ENCODE measurements at regions not wholly inside any gene's neighbourhood (a gene's known extent, or its start where the extent isn't known, plus 50 kb on each side); places are given as distances from the start of the nearest gene placed in this dataset.

DNA sequence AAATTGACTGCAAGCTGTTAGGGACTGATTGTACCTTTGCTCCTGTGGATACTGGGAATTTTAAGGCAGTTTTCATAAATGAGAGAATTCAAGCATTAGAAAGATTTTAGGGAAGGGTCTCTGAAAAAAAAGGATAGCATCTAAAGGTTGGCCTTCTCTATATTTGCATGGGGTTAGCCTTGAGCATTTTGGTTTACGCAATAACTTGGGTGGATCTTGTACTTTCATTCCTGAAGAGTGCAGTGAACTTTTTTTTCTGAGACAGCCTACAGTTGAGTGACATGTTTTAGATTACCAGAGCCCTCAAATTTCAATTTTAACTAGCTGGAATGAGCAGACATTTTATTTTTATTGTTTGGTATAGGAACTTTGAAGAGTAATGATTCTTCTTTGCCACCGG, 91.6 kb upstream of the NR3C1 start:
- TF ChIP-seq, protein P1, sequence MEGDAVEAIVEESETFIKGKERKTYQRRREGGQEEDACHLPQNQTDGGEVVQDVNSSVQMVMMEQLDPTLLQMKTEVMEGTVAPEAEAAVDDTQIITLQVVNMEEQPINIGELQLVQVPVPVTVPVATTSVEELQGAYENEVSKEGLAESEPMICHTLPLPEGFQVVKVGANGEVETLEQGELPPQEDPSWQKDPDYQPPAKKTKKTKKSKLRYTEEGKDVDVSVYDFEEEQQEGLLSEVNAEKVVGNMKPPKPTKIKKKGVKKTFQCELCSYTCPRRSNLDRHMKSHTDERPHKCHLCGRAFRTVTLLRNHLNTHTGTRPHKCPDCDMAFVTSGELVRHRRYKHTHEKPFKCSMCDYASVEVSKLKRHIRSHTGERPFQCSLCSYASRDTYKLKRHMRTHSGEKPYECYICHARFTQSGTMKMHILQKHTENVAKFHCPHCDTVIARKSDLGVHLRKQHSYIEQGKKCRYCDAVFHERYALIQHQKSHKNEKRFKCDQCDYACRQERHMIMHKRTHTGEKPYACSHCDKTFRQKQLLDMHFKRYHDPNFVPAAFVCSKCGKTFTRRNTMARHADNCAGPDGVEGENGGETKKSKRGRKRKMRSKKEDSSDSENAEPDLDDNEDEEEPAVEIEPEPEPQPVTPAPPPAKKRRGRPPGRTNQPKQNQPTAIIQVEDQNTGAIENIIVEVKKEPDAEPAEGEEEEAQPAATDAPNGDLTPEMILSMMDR (IDR thresholded peaks at IDR 0.05): no peak
- TF ChIP-seq, protein P2, sequence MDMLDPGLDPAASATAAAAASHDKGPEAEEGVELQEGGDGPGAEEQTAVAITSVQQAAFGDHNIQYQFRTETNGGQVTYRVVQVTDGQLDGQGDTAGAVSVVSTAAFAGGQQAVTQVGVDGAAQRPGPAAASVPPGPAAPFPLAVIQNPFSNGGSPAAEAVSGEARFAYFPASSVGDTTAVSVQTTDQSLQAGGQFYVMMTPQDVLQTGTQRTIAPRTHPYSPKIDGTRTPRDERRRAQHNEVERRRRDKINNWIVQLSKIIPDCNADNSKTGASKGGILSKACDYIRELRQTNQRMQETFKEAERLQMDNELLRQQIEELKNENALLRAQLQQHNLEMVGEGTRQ (CRISPR knock-in tag; IDR thresholded peaks at IDR 0.05): no peak
- TF ChIP-seq SP1 (CRISPR knock-in tag; conservative IDR thresholded peaks at IDR 0.05) (no peak), ZNF232 (CRISPR knock-in tag; IDR thresholded peaks at IDR 0.05) (no peak), ESRRA (CRISPR knock-in tag; IDR thresholded peaks at IDR 0.05; ENCODE audit: borderline replicate concordance) (no peak), ZNF416 (CRISPR knock-in tag; IDR thresholded peaks at IDR 0.05) (no peak)
